ENCODE measurements at regions not wholly inside any gene's neighbourhood (a gene's known extent, or its start where the extent isn't known, plus 50 kb on each side); places are given as distances from the start of the nearest gene placed in this dataset.

DNA sequence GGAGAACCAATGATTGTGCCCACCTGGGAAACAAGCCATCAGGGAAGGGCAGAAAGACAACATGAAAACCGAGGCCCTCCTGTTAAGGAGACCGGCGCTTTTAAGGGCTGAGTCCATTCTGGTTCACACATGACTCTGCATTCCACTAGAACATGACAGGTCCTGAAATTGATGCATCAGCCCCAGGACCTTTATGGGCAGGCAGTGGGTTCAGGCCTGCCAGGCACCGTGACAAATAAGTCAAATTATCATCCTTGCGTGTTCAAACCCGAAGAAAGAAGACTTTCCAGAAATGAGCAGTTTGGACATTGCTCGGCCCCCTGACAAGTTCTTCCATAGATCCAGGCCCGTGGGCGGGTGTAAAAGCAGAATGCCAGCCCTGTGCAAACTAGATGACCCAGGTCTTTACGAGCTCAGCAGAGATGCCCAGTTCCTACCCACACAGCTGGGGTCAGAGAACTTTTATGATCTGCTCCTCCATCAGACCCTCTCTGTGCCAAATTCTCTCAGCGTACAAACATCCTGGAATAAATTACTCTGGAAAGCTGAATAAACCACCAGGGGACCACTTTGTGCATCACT is 295.5 kb upstream of the WWC1 start:
- H3K36me3 ChIP-seq (ENCODE audit: control insufficient read depth in 2 of 2, insufficient read depth in 2 of 2, low read length in 1 of 2): no peaks in the 10 kb centered on the region
- FAIRE-seq (no peak), ATAC-seq (no peak), DNase-seq (ENCODE audit: low read depth, low spot score) (no peak)
- H4K20me1 ChIP-seq (ENCODE audit: control insufficient read depth, insufficient read depth): no peaks in the 10 kb centered on the region
- H3K4me1 ChIP-seq (ENCODE audit: control insufficient read depth, insufficient read depth, low read length): no peaks in the 10 kb centered on the region
- ChIA-PET SMC1A (ENCODE audit: uncharacterized antibody, unreplicated experiment) (no interaction called here), RAD21 (ENCODE audit: unreplicated experiment) (interaction anchor here (1.1 kb wide), 1 partner anchor 9 kb away, joined by 4 read pairs; no protein-coding TSS in a partner anchor), POLR2A (no interaction called here), CTCF (interaction anchor here (1.4 kb wide), 1 partner anchor 22 kb away, joined by 3 read pairs; no protein-coding TSS in a partner anchor)
- H3K9ac ChIP-seq (ENCODE audit: control insufficient read depth, insufficient read depth, low read length): no peak overlapping the region
- no peak overlapping the region for H3K4me3 ChIP-seq
- H3K79me2 ChIP-seq (ENCODE audit: control insufficient read depth, insufficient read depth, low read length): no peaks in the 10 kb centered on the region
- intact Hi-C loops (cut with micrococcal nuclease; ENCODE audit: unreplicated experiment) (no loop called here), in situ Hi-C loops (cut with MboI) (no loop called here)
- 44% methylated on average over 11 of the region's 11 CpGs for WGBS (ENCODE audit: insufficient coverage, insufficient replicate concordance, low lambda C conversion rate, missing lambda C conversion rate)
- H3K9me3 ChIP-seq (replicated peaks; ENCODE audit: control insufficient read depth, insufficient read depth, low read length): no peaks in the 10 kb centered on the region
- no peaks in the 10 kb centered on the region for H3K27me3 ChIP-seq (replicated peaks in 1 of 2; ENCODE audit: control insufficient read depth in 2 of 2, insufficient read depth in 2 of 2, low read length in 1 of 2)
- H2AFZ ChIP-seq (ENCODE audit: control insufficient read depth, low read depth, low read length): no peak overlapping the region
- H3K4me2 ChIP-seq (ENCODE audit: control insufficient read depth, insufficient read depth): no peak overlapping the region
- no peak for TF ChIP-seq CHD2 (IDR thresholded peaks at IDR 0.05; ENCODE audit: borderline replicate concordance, low read depth, low read length)
- H3K27ac ChIP-seq (ENCODE audit: control insufficient read depth, insufficient read depth): no peak overlapping the region
- no TSS peak for BruUV-seq (replicated peaks)

DNA sequence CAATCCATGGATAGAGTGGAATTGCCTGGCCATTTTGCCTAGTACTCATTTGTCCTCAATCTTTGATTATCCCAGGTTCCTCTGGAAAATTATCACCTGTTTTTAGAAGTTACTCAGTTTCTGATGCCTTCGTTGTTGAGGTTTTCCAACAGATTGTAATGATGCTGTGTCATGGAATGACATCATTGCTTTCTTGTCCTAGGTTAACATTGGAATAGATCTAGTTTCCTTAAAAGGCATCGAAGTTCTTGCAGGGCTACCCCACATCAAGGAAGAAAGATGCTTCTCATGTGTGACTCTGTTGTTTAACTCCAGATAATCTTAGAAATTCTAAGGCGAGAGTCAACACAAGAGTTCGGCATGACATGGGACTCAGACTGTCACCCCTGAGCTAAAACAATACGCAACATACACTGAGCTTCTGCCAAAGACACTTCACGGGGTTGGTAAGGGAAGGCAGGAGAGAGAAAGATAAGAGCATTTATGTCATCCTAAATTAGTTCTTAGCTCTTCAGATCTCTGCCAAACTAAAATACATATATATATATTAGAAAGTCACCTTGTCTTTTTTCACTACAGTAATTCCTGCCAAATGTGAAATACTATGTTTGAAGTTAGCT is 293.2 kb upstream of the WWC1 start:
- no TSS peak for BruUV-seq (replicated peaks)
- Histone ChIP-seq H3K27me3 (replicated peaks in 1 of 2; ENCODE audit: control insufficient read depth in 2 of 2, insufficient read depth in 2 of 2, low read length in 1 of 2) (no peaks in the 10 kb centered on the region), H3K9ac (ENCODE audit: control insufficient read depth, insufficient read depth, low read length) (no peak overlapping the region), H3K4me2 (ENCODE audit: control insufficient read depth, insufficient read depth) (no peak overlapping the region), H3K9me3 (replicated peaks; ENCODE audit: control insufficient read depth, insufficient read depth, low read length) (no peaks in the 10 kb centered on the region), H3K79me2 (ENCODE audit: control insufficient read depth, insufficient read depth, low read length) (no peaks in the 10 kb centered on the region), H3K27ac (ENCODE audit: control insufficient read depth, insufficient read depth) (no peak overlapping the region), H2AFZ (ENCODE audit: control insufficient read depth, low read depth, low read length) (no peak overlapping the region), H3K4me1 (ENCODE audit: control insufficient read depth, insufficient read depth, low read length) (no peaks in the 10 kb centered on the region), H3K36me3 (ENCODE audit: control insufficient read depth in 2 of 2, insufficient read depth in 2 of 2, low read length in 1 of 2) (no peaks in the 10 kb centered on the region), H4K20me1 (ENCODE audit: control insufficient read depth, insufficient read depth) (no peaks in the 10 kb centered on the region), H3K4me3 (no peak overlapping the region)
- SMC1A ChIA-PET (ENCODE audit: uncharacterized antibody, unreplicated experiment): no interaction called here
- no peak for DNase-seq (ENCODE audit: low read depth, low spot score)
- intact Hi-C loops (cut with micrococcal nuclease; ENCODE audit: unreplicated experiment) (no loop called here), in situ Hi-C loops (cut with MboI) (no loop called here)
- no peak for ATAC-seq
- CTCF ChIA-PET: no interaction called here
- no peak for TF ChIP-seq ZNF217 (IDR thresholded peaks at IDR 0.05)
- TF ChIP-seq HDAC6 (IDR thresholded peaks at IDR 0.05; ENCODE audit: unreplicated experiment): no peak
- no peak for TF ChIP-seq RB1 (IDR thresholded peaks at IDR 0.05; ENCODE audit: borderline replicate concordance)
- no peak for TF ChIP-seq NR2F1 (conservative IDR thresholded peaks at IDR 0.05)
- no peak for TF ChIP-seq RAD51 (IDR thresholded peaks at IDR 0.05)
- FAIRE-seq: no peak
- RAD21 ChIA-PET (ENCODE audit: unreplicated experiment): no interaction called here
- 14% methylated on average over 6 of the region's 6 CpGs for WGBS (ENCODE audit: insufficient coverage, insufficient replicate concordance, low lambda C conversion rate, missing lambda C conversion rate)
- POLR2A ChIA-PET: no interaction called here

Data from GM12878 (cell line).